Lung (tissue), 11 donors: ENCODE measurements at regions not wholly inside any gene's neighbourhood (a gene's known extent, or its start where the extent isn't known, plus 50 kb on each side); places are given as distances from the start of the nearest gene placed in this dataset.

Experiments used
- ATAC-seq: fragments of 200-7000 bp; cut with Tn5 transposase; one replicate; pipeline ENCODE4 v1.9.1; 2020; ENCODE audit warnings: moderate number of reproducible peaks; ENCODE audit not compliant: insufficient read depth, low FRiP score
- DNase-seq, 3 donors: peaks; one replicate each; pipeline ENCODE4 v3.0.0-alpha.2; 2013 to 2017
- H3K27ac ChIP-seq, 2 donors: one replicate each; pipeline ENCODE4 v1.5.1; 2013; ENCODE audit warnings: mild to moderate bottlenecking in 2 of 2, moderate library complexity in 2 of 2, control low read depth in 1 of 2, inconsistent platforms in 1 of 2, low read depth in 1 of 2, low read length in 1 of 2
- H3K27me3 ChIP-seq, 3 donors: one replicate each; pipeline ENCODE4 v1.5.1; 2013; ENCODE audit warnings: low read length in 2 of 3; ENCODE audit not compliant: control insufficient read depth in 3 of 3, insufficient read depth in 3 of 3
- H3K36me3 ChIP-seq, 4 donors: one replicate each; pipeline ENCODE4 v1.5.1; 2013; ENCODE audit warnings: low read length in 4 of 4, mild to moderate bottlenecking in 1 of 4, moderate library complexity in 1 of 4; ENCODE audit not compliant: control insufficient read depth in 4 of 4, insufficient read depth in 4 of 4
- H3K4me1 ChIP-seq, 5 donors: one replicate each; pipeline ENCODE4 v1.5.1; 2013; ENCODE audit warnings: low read length in 5 of 5, mild to moderate bottlenecking in 2 of 5, moderate library complexity in 1 of 5; ENCODE audit not compliant: control insufficient read depth in 5 of 5, insufficient read depth in 5 of 5
- H3K4me3 ChIP-seq: one replicate; pipeline ENCODE4 v1.5.1; 2013; ENCODE audit warnings: mild to moderate bottlenecking, control low read depth, moderate library complexity
- H3K9ac ChIP-seq, 2 donors: one replicate each; pipeline ENCODE4 v1.5.1; 2013; ENCODE audit warnings: low read length in 2 of 2, control low read depth in 1 of 2; ENCODE audit not compliant: insufficient read depth in 1 of 2
- H3K9me3 ChIP-seq, 4 donors: one replicate each; pipeline ENCODE4 v1.5.1; 2013; ENCODE audit warnings: low read length in 3 of 4, mild to moderate bottlenecking in 1 of 4, moderate library complexity in 1 of 4; ENCODE audit not compliant: control insufficient read depth in 4 of 4, insufficient read depth in 3 of 4
- WGBS, 2 donors: extraction: QIAGEN DNeasy Blood & Tissue Kit; methylation state at CpG; one replicate each; pipeline ENCODE4 v1.1.7; 2013; 5-methylcytosine and 5-hydroxymethylcytosine counted together
- TF ChIP-seq, protein P1 (sequence below): IDR thresholded peaks from 2 replicates; pipeline ENCODE4 v1.5.1; 2012; ENCODE audit warnings: mild to moderate bottlenecking; ENCODE audit errors: control extremely low read depth, extremely low read depth
- donor health status: control.
- donor health status: control.
- donor health status: Bipolar disorder and iron deficiency.
- donor health status: healthy.
- donor health status: DM: yes; HTN: yes; CAD: no.

DNA sequence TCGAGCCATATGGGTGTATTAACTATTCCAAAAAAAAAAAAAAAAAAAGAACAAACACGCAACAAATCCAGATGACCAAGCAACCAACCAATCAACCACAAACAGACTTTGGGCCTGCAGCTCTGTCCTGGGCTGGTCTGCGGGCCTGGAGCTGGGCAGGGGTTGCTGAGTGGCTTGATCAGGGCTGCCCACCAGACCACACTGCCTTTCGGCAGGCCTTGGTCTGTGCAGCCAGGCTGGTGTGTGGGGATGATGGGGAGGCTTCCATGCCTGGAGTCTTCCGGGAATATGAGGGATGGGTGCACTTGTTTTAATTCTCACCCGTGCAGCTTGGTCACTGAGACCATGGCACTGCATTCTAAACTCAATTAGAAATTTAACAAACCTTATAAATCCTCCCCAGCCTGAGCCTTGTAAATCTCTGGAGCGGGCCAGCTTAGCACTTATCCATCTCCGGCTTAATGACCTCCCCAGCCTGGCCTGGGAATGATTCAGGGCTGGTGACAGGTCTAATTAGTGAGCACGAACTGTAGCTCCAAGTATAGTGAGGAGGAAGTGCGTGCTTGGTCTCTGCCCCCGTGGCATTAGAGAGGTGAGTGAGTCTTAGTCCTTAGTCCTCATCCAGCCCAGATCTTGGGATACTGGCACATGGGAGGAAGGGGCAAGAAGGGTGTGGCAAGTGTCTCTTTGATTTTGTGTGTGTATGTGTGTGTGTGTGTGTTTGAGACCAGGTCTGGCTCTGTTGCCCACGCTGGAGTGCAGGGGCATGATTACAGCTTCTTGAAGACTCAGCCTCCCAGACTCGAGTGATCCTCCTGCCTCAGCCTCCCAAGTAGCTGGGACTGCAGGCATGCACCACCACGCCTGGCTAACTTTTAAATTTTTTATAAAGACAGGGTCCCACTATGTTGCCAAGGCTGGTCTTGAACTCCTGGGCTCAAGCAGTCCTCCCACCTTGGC, 74.6 kb upstream of the CSF3R start:
- DNase-seq, result no peak
- no peak overlapping the region for H3K9ac ChIP-seq
- TF ChIP-seq, protein P1, sequence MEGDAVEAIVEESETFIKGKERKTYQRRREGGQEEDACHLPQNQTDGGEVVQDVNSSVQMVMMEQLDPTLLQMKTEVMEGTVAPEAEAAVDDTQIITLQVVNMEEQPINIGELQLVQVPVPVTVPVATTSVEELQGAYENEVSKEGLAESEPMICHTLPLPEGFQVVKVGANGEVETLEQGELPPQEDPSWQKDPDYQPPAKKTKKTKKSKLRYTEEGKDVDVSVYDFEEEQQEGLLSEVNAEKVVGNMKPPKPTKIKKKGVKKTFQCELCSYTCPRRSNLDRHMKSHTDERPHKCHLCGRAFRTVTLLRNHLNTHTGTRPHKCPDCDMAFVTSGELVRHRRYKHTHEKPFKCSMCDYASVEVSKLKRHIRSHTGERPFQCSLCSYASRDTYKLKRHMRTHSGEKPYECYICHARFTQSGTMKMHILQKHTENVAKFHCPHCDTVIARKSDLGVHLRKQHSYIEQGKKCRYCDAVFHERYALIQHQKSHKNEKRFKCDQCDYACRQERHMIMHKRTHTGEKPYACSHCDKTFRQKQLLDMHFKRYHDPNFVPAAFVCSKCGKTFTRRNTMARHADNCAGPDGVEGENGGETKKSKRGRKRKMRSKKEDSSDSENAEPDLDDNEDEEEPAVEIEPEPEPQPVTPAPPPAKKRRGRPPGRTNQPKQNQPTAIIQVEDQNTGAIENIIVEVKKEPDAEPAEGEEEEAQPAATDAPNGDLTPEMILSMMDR, result no peak
- no peak overlapping the region for H3K27ac ChIP-seq
- H3K4me3 ChIP-seq, result no peak overlapping the region
- ATAC-seq, result no peak
- peaks cover 0 to 26% (median 10%) of the 10 kb centered on the region in 3 donors for H3K27me3 ChIP-seq
- no peaks in the 10 kb centered on the region for H3K36me3 ChIP-seq
- 75 to 81% methylated on average over 14 of the region's 14 CpGs for WGBS, 2 donors
- peaks cover 0 to 13% (median 0%) of the 10 kb centered on the region in 5 donors for H3K4me1 ChIP-seq
- H3K9me3 ChIP-seq, result no peaks in the 10 kb centered on the region

DNA sequence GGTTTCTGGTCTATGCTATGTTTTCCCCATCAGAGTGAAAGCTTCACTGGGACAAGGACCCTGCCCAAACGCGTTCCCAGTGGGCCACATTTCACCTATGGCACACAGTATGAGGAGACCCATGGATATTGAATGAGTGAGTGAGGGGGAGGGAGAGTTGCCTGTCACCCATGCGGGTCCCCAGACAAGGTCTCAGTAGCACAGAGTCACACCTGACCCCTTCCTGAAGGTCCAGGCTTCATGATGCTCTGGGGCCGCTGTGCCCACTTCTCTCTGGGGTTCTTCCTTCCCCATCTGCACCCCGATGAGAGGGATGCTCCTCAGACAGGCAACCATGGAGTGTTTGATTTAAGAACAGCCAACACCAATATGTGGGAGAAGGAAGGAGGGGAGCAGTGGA, 72.3 kb upstream of the CSF3R start:
- TF ChIP-seq, protein P1, result no peak
- no peak for DNase-seq

DNA sequence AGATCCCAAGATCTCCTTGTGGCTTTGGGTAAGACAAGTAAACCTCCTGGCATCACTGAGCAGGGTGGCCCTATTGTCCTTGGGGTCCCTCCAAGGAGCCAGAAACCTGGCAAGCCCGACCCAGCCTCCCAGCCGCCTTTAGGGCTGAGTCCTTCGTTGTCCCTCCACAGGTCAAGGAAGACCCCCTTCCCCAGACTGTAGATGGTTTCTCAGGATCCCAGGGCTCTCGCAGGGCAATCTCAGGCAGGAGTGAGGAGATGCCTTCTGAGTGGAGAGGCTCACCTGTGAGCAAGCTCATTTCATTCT, 71.6 kb upstream of the CSF3R start:
- no peak for DNase-seq
- peaks cover 0 to 31% (median 14%) of the 10 kb centered on the region in 3 donors for H3K27me3 ChIP-seq

More for the DNA sequence above, 72.3 kb upstream of the CSF3R start:
- Histone ChIP-seq H3K27ac (no peak overlapping the region), H3K9ac (no peak overlapping the region), H3K4me3 (no peak overlapping the region), H3K4me1 (no peaks in the 10 kb centered on the region), H3K27me3 (peaks cover 0 to 31% (median 14%) of the 10 kb centered on the region in 3 donors), H3K9me3 (no peaks in the 10 kb centered on the region), H3K36me3 (no peaks in the 10 kb centered on the region)
- 72 to 74% methylated on average over 5 of the region's 5 CpGs for WGBS, 2 donors
- ATAC-seq, result no peak

More for the DNA sequence above, 71.6 kb upstream of the CSF3R start:
- WGBS, 2 donors, result 78 to 90% methylated on average over 4 of the region's 4 CpGs
- H3K4me1 ChIP-seq, result no peaks in the 10 kb centered on the region
- H3K27ac ChIP-seq, result no peak overlapping the region
- H3K36me3 ChIP-seq, result no peaks in the 10 kb centered on the region
- TF ChIP-seq, protein P1, result no peak
- H3K9ac ChIP-seq, result no peak overlapping the region
- no peak overlapping the region for H3K4me3 ChIP-seq
- no peak for ATAC-seq
- H3K9me3 ChIP-seq, result no peaks in the 10 kb centered on the region
